GM12878 (cell line): ENCODE measurements at regions not wholly inside any gene's neighbourhood (a gene's known extent, or its start where the extent isn't known, plus 50 kb on each side); places are given as distances from the start of the nearest gene placed in this dataset.

Experiments used
- ATAC-seq: fragments of 200-7000 bp; cut with Tn5 transposase; 3 replicates; pipeline ENCODE4 v1.9.1; 2020; ENCODE audit warnings: mild to moderate bottlenecking, moderate library complexity
- BruUV-seq: library from RNA; stranded (reverse); fragments of 400-500 nt; replicated peaks from 2 replicates; lab custom pipeline; 2021; lab: Mats Ljungman, UMichigan
- CTCF ChIA-PET: fragments of 300-600 bp; sonication (Branson Sonifier 250); formaldehyde crosslinking; extraction: SDS; loops from one replicate; lab custom pipeline; 2021; ENCODE audit warnings: inconsistent platforms; lab: Yijun Ruan, JAX
- POLR2A ChIA-PET: fragments of 350-600 bp; formaldehyde crosslinking; extraction: SDS; loops from one replicate; lab custom pipeline; 2021; ENCODE audit warnings: inconsistent platforms; lab: Charles Lee
- RAD21 ChIA-PET: fragments of 300-600 bp; sonication (Branson Sonifier 250); formaldehyde crosslinking; loops from one replicate; lab custom pipeline; 2023; ENCODE audit warnings: antibody characterized with exemption; ENCODE audit not compliant: unreplicated experiment; lab: Charles Lee
- SMC1A ChIA-PET: fragments of 300-600 bp; sonication (Branson Sonifier 250); formaldehyde crosslinking; loops from one replicate; lab custom pipeline; 2023; ENCODE audit not compliant: unreplicated experiment, uncharacterized antibody; lab: Charles Lee
- DNase-seq: peaks from one replicate; pipeline ENCODE4 v3.0.0-alpha.2; 2011; ENCODE audit warnings: low read depth, low spot score
- FAIRE-seq: peaks from 3 replicates; lab custom pipeline; 2011; peaks lifted over from hg19 to GRCh38; lab: Jason Lieb, UNC
- H2AFZ ChIP-seq: 2 replicates; pipeline ENCODE4 v1.6.0; 2011; ENCODE audit warnings: low read depth, low read length, control low read depth; ENCODE audit not compliant: control insufficient read depth
- H3K27ac ChIP-seq: 2 replicates; pipeline ENCODE4 v1.5.1; 2011; ENCODE audit warnings: control low read depth; ENCODE audit not compliant: control insufficient read depth, insufficient read depth
- H3K27me3 ChIP-seq, 2 experiments: replicated peaks in 1 of 2; 2 replicates each; pipeline versions ENCODE4 v1.6.0 to v1.6.1; 2011; ENCODE audit warnings: low read length in 1 of 2; ENCODE audit not compliant: control insufficient read depth in 2 of 2, insufficient read depth in 2 of 2
- H3K36me3 ChIP-seq, 2 experiments: 2 replicates each; pipeline ENCODE4 v1.5.1; 2011; ENCODE audit warnings: low read length in 1 of 2; ENCODE audit not compliant: control insufficient read depth in 2 of 2, insufficient read depth in 2 of 2
- H3K4me1 ChIP-seq: 2 replicates; pipeline ENCODE4 v1.6.1; 2011; ENCODE audit warnings: mild to moderate bottlenecking, low read length, moderate library complexity, mixed read lengths; ENCODE audit not compliant: control insufficient read depth, insufficient read depth
- H3K4me2 ChIP-seq: 2 replicates; pipeline ENCODE4 v1.6.0; 2011; ENCODE audit warnings: control low read depth; ENCODE audit not compliant: control insufficient read depth, insufficient read depth
- H3K4me3 ChIP-seq: fragments of 200-600 bp; sonication (generic); 2 replicates; pipeline ENCODE4 v1.5.1; 2016
- H3K79me2 ChIP-seq: 2 replicates; pipeline ENCODE4 v1.6.0; 2011; ENCODE audit warnings: low read length; ENCODE audit not compliant: control insufficient read depth, insufficient read depth
- H3K9ac ChIP-seq: 2 replicates; pipeline ENCODE4 v1.8.0; 2011; ENCODE audit warnings: low read length, control low read depth, mixed read lengths; ENCODE audit not compliant: control insufficient read depth, insufficient read depth
- H3K9me3 ChIP-seq: replicated peaks from 3 replicates; pipeline ENCODE4 v1.5.1; 2011; ENCODE audit warnings: mild to moderate bottlenecking, low read length; ENCODE audit not compliant: control insufficient read depth, insufficient read depth
- H4K20me1 ChIP-seq: 2 replicates; pipeline ENCODE4 v1.6.0; 2011; ENCODE audit not compliant: control insufficient read depth, insufficient read depth
- ASH2L ChIP-seq: fragments of 300-600, 200-600 bp; sonication (generic); IDR thresholded peaks from 2 replicates; pipeline ENCODE4 v1.6.1; 2017; ENCODE audit warnings: low read depth, mild to moderate bottlenecking, borderline replicate concordance
- ATF2 ChIP-seq: IDR thresholded peaks from 2 replicates; pipeline ENCODE4 v1.6.1; 2012; ENCODE audit warnings: low read length, inconsistent platforms
- E2F4 ChIP-seq: IDR thresholded peaks from 2 replicates; pipeline ENCODE4 v1.6.1; 2012; ENCODE audit warnings: low read depth, low read length, improper control_type of control experiment
- HSF1 ChIP-seq: fragments of 150-350 bp; IDR thresholded peaks from 2 replicates; pipeline ENCODE4 v1.6.1; 2014; ENCODE audit warnings: mild to moderate bottlenecking, low read depth, low read length
- NFYB ChIP-seq: IDR thresholded peaks from 2 replicates; pipeline ENCODE4 v1.6.1; 2011; ENCODE audit warnings: low read depth, mild to moderate bottlenecking, low read length, improper control_type of control experiment, moderate library complexity; ENCODE audit not compliant: insufficient read depth
- NR2C1 ChIP-seq: fragments of 450-650 bp; IDR thresholded peaks from 2 replicates; pipeline ENCODE4 v1.6.1; 2017; ENCODE audit warnings: antibody characterized with exemption, mild to moderate bottlenecking, moderate library complexity
- POLR2AphosphoS2 ChIP-seq: IDR thresholded peaks from 2 replicates; pipeline ENCODE4 v1.6.1; 2011; ENCODE audit warnings: low read depth, mild to moderate bottlenecking, low read length, improper control_type of control experiment, moderate library complexity
- RBBP5 ChIP-seq: fragments of 200-600 bp; sonication (generic); conservative IDR thresholded peaks from 2 replicates; pipeline ENCODE4 v1.6.1; 2016
- RCOR1 ChIP-seq: conservative IDR thresholded peaks from 2 replicates; pipeline ENCODE4 v1.6.1; 2012; ENCODE audit warnings: low read depth, low read length, improper control_type of control experiment
- YY1 ChIP-seq: IDR thresholded peaks from 2 replicates; pipeline ENCODE4 v1.6.1; 2011; ENCODE audit warnings: low read depth, mild to moderate bottlenecking, low read length
- ZBED1 ChIP-seq: IDR thresholded peaks from 2 replicates; pipeline ENCODE4 v1.6.1; 2016; ENCODE audit warnings: borderline replicate concordance
- ZNF217 ChIP-seq: fragments of 450-650 bp; IDR thresholded peaks from 2 replicates; pipeline ENCODE4 v1.6.1; 2017; ENCODE audit warnings: antibody characterized with exemption, mild to moderate bottlenecking
- ZNF24 ChIP-seq: fragments of 450-650 bp; IDR thresholded peaks from 2 replicates; pipeline ENCODE4 v1.6.1; 2017; ENCODE audit warnings: antibody characterized with exemption, mild to moderate bottlenecking
- WGBS: methylation state at CpG from one replicate; pipeline ENCODE4 v1.1.6; 2016; ENCODE audit warnings: low lambda C conversion rate; ENCODE audit not compliant: insufficient replicate concordance, insufficient coverage; ENCODE audit errors: missing lambda C conversion rate; 5-methylcytosine and 5-hydroxymethylcytosine counted together
- in situ Hi-C: fragments of 300-500 bp; cut with MboI; formaldehyde crosslinking; loops from 9 replicates; pipeline ENCODE4 v1.14.3; 2018; ENCODE audit warnings: mixed read lengths
- intact Hi-C: fragments of 100-400 bp; cut with micrococcal nuclease; formaldehyde crosslinking; loops from one replicate; pipeline ENCODE4 v1.14.2; 2022; ENCODE audit not compliant: unreplicated experiment
- TF ChIP-seq, protein P1 (sequence below): fragments of 450-650 bp; IDR thresholded peaks from 2 replicates; pipeline ENCODE4 v1.6.1; 2017; ENCODE audit warnings: mild to moderate bottlenecking, moderate library complexity

DNA sequence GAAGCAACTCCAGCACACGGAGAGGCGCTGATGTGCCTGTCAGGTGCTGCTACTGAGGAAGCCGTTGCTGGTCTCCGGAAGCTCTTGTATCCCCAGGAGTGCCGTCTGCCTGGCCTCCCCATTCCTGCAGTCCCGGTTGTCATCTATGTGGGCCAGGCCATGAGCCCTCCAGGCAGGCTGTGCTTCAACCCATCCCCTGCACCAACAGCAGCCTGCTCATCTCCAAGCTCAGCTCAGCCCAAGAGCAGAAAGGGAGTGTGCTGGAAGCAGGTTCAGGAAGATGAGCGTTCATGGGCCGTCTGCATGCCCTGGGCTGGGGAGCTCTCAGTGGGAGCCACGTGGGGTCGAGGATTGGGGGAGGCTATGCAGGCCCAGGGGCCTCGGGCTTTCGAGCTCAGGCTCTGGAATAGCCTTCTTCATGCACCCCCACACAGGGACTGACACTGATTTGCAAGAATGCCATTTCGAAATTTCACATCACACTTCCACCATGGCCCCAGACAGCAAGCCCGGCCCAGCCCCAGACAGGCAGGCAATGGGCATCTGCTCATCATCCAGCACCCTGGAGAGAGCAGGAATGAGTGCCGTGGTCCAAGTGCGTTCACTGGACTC is 164.5 kb downstream of the KIF26A start (continued):
- TF ChIP-seq, protein P1, sequence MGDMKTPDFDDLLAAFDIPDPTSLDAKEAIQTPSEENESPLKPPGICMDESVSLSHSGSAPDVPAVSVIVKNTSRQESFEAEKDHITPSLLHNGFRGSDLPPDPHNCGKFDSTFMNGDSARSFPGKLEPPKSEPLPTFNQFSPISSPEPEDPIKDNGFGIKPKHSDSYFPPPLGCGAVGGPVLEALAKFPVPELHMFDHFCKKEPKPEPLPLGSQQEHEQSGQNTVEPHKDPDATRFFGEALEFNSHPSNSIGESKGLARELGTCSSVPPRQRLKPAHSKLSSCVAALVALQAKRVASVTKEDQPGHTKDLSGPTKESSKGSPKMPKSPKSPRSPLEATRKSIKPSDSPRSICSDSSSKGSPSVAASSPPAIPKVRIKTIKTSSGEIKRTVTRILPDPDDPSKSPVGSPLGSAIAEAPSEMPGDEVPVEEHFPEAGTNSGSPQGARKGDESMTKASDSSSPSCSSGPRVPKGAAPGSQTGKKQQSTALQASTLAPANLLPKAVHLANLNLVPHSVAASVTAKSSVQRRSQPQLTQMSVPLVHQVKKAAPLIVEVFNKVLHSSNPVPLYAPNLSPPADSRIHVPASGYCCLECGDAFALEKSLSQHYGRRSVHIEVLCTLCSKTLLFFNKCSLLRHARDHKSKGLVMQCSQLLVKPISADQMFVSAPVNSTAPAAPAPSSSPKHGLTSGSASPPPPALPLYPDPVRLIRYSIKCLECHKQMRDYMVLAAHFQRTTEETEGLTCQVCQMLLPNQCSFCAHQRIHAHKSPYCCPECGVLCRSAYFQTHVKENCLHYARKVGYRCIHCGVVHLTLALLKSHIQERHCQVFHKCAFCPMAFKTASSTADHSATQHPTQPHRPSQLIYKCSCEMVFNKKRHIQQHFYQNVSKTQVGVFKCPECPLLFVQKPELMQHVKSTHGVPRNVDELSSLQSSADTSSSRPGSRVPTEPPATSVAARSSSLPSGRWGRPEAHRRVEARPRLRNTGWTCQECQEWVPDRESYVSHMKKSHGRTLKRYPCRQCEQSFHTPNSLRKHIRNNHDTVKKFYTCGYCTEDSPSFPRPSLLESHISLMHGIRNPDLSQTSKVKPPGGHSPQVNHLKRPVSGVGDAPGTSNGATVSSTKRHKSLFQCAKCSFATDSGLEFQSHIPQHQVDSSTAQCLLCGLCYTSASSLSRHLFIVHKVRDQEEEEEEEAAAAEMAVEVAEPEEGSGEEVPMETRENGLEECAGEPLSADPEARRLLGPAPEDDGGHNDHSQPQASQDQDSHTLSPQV, result no peak
- TF ChIP-seq ZNF24, result no peak

GRCh38 chr14:104303705-104304425 is 165.5 kb downstream of the KIF26A start:
- ChIA-PET CTCF (no interaction called here), RAD21 (no interaction called here)
- 40% methylated on average over 29 of the region's 29 CpGs for WGBS
- TF ChIP-seq NR2C1 (no peak), POLR2AphosphoS2 (no peak), RBBP5 (no peak), YY1 (no peak), ZBED1 (no peak), RCOR1 (no peak), NFYB (no peak), ZNF217 (no peak), ASH2L (no peak), ATF2 (no peak), HSF1 (no peak), E2F4 (no peak)

More at GRCh38 chr14:104303705-104304425, 165.5 kb downstream of the KIF26A start:
- in situ Hi-C loops (no loop called here), intact Hi-C loops (no loop called here)
- no peaks in the 10 kb centered on the region; a peak in 1 of 4 replicates for H3K27me3 ChIP-seq
- no peaks in the 10 kb centered on the region for H3K36me3 ChIP-seq
- ATAC-seq (no peak), FAIRE-seq (no peak), DNase-seq (no peak)
- no peaks in the 10 kb centered on the region for H3K9me3 ChIP-seq
- no peak overlapping the region for H3K4me2 ChIP-seq
- H3K4me3 ChIP-seq, result no peak overlapping the region
- BruUV-seq, result no TSS peak
- no peaks in the 10 kb centered on the region for H4K20me1 ChIP-seq
- ChIA-PET POLR2A (no interaction called here), SMC1A (no interaction called here)
- H3K4me1 ChIP-seq, result no peaks in the 10 kb centered on the region
- no peaks in the 10 kb centered on the region for H3K79me2 ChIP-seq
- no peak overlapping the region for H2AFZ ChIP-seq
- no peak overlapping the region for H3K27ac ChIP-seq
- H3K9ac ChIP-seq, result no peak overlapping the region
